ENCODE measurements at regions not wholly inside any gene's neighbourhood (a gene's known extent, or its start where the extent isn't known, plus 50 kb on each side); places are given as distances from the start of the nearest gene placed in this dataset.

DNA sequence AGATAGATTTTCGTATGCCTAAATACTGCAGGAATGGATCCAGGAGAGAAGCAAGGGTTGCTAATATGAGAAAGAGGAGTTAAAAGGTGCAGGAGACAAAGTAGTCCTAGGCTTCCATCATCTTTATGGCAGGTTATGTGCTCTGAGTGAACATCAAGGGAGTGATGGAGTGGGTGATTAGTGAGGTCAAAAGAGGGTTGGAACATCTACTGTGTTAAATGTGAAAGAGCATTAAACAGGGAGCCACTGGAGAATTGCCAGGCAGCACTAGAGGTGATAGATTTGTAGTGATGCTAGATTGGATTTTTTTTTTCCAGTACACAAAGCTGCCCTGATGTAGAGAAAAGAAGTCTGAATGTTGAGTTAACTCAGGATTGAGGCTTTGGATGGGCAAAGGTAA lies 199.3 kb downstream of the NMUR2 start:
- Histone ChIP-seq H3K36me3 (replicated peaks in 1 of 2) (no peaks in the 10 kb centered on the region), H3K27me3 (no peaks in the 10 kb centered on the region), H3K9me3 (replicated peaks in 1 of 3) (no peaks in the 10 kb centered on the region), H3K27ac (no peak overlapping the region), H3K4me1 (replicated peaks in 1 of 2) (no peaks in the 10 kb centered on the region), H3K4me3 (no peak overlapping the region)
- WGBS, 4 donors: 2 to 41% (median 22%) methylated on average over 1 of the region's 1 CpG
- DNase-seq: no peak
- intact Hi-C loops (cut with DNase I): no loop called here
- TF ChIP-seq, protein P1, sequence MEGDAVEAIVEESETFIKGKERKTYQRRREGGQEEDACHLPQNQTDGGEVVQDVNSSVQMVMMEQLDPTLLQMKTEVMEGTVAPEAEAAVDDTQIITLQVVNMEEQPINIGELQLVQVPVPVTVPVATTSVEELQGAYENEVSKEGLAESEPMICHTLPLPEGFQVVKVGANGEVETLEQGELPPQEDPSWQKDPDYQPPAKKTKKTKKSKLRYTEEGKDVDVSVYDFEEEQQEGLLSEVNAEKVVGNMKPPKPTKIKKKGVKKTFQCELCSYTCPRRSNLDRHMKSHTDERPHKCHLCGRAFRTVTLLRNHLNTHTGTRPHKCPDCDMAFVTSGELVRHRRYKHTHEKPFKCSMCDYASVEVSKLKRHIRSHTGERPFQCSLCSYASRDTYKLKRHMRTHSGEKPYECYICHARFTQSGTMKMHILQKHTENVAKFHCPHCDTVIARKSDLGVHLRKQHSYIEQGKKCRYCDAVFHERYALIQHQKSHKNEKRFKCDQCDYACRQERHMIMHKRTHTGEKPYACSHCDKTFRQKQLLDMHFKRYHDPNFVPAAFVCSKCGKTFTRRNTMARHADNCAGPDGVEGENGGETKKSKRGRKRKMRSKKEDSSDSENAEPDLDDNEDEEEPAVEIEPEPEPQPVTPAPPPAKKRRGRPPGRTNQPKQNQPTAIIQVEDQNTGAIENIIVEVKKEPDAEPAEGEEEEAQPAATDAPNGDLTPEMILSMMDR (IDR thresholded peaks at IDR 0.05): no peak
- TF ChIP-seq POLR2A (IDR thresholded peaks at IDR 0.05): no peak

DNA sequence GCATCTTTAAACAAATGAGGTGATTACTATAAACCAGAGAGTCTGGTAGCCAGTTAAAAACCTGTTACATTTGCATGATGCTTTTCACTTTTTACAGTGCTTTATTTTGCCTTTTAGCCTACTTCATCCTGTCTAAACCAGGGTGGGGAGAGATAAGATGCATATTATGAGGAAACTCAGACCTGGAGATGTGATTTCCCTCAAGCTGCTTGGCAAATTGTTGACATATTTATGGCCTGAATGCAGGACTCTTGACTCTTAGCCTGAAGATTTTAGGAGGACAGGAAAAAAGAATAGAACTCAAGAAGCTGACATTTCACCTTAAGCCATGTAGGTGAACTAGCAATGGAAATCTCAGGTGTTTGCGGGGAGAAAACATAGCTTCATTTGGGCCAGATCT lies 202.8 kb downstream of the NMUR2 start:
- Histone ChIP-seq H3K36me3 (replicated peaks in 1 of 2) (no peaks in the 10 kb centered on the region), H3K27me3 (no peaks in the 10 kb centered on the region), H3K4me1 (replicated peaks in 1 of 2) (no peaks in the 10 kb centered on the region), H3K9me3 (replicated peaks in 1 of 3) (no peaks in the 10 kb centered on the region), H3K4me3 (no peak overlapping the region), H3K27ac (no peak overlapping the region)
- no peak for TF ChIP-seq POLR2A (IDR thresholded peaks at IDR 0.05)
- TF ChIP-seq, protein P1 (IDR thresholded peaks at IDR 0.05): no peak
- no peak for DNase-seq
- WGBS, 4 donors: 87 to 95% (median 94%) methylated on average over 1 of the region's 1 CpG
- intact Hi-C loops (cut with DNase I): no loop called here

DNA sequence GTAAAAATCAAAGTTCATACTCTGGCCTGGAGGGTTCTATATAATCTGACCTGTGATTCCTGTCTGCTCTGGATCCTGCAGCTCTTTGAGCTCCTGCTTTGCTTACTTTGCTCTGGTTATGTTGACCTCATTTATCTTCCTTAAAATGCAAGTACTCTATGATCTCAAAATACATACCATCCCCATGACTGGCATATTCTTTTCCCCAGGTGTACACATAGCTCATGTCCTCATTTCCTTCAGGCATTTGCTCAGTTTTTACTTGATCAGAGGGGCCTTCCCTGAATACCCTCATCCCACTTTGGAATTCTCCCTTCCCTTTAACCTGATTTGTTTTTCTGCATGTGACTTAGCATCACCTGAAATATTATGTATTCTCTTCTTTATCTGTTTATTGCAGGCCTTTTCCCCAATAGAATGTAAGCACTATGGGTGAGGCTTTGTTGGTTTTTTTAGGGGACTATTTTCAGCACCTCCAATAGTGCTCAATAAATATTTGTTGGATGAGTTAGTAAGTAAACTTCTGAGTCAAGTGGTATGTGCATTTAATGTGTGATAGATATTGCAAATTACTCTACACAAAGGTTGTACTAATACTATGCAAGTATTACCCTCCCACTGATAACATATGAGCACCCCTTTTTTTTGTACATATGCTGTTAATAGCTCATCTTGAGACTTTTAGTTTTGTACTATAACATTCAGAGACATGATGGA lies 211.5 kb downstream of the NMUR2 start:
- H3K4me1 ChIP-seq (replicated peaks in 1 of 2): no peaks in the 10 kb centered on the region
- no peak overlapping the region for H3K27ac ChIP-seq
- intact Hi-C loops (cut with DNase I): no loop called here
- H3K36me3 ChIP-seq (replicated peaks in 1 of 2): no peaks in the 10 kb centered on the region
- no peaks in the 10 kb centered on the region for H3K9me3 ChIP-seq (replicated peaks in 1 of 3)
- DNase-seq: no peak
- no peak overlapping the region for H3K4me3 ChIP-seq
- H3K27me3 ChIP-seq: no peaks in the 10 kb centered on the region
- TF ChIP-seq, protein P1 (IDR thresholded peaks at IDR 0.05): no peak
- no peak for TF ChIP-seq POLR2A (IDR thresholded peaks at IDR 0.05)

DNA sequence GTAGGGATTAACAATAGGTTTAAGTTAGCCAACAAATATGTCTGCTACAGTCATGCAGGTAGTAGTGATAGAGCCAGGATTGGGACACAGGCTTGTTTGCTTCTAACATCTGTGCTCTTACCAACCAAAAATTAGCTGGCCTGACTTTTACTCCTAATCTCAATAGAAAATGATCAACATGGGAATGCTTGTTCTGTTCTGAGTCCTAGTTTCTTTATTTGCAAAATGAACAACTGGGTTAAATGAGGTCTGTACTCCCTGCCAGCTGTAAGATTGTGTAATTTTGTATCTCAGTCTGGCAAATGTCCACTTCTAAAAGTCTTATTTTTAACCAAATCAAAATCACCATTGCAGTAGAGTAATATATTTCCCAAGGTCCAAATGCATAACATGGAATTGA lies 216.8 kb downstream of the NMUR2 start:
- TF ChIP-seq, protein P1 (IDR thresholded peaks at IDR 0.05): no peak
- no peak for TF ChIP-seq POLR2A (IDR thresholded peaks at IDR 0.05)

More for the DNA sequence above, 216.8 kb downstream of the NMUR2 start:
- no peaks in the 10 kb centered on the region for H3K9me3 ChIP-seq (replicated peaks in 1 of 3)
- DNase-seq: no peak
- no peaks in the 10 kb centered on the region for H3K4me1 ChIP-seq (replicated peaks in 1 of 2)
- H3K27me3 ChIP-seq: peaks cover 3% of the 10 kb centered on the region
- no peak overlapping the region for H3K27ac ChIP-seq
- H3K36me3 ChIP-seq (replicated peaks in 1 of 2): no peaks in the 10 kb centered on the region
- H3K4me3 ChIP-seq: no peak overlapping the region
- intact Hi-C loops (cut with DNase I): no loop called here

Data from adrenal gland (tissue), 9 donors.